OCI-LY1 (cell line): ENCODE measurements at regions not wholly inside any gene's neighbourhood (a gene's known extent, or its start where the extent isn't known, plus 50 kb on each side); places are given as distances from the start of the nearest gene placed in this dataset.

ENCODE experiments used
- H2AFZ ChIP-seq: fragments of 200-600 bp; sonication (generic), shearing (Covaris generic); 2 replicates; pipeline ENCODE4 v1.6.0; 2014; ENCODE audit warnings: antibody characterized with exemption, mild to moderate bottlenecking, low read length
- H3F3A ChIP-seq: fragments of 200-600 bp; sonication (generic), shearing (Covaris generic); 2 replicates; pipeline ENCODE4 v1.6.0; 2014; ENCODE audit warnings: mild to moderate bottlenecking, antibody characterized with exemption, low read length, moderate library complexity; ENCODE audit not compliant: insufficient read depth
- H3K27ac ChIP-seq: fragments of 200-600 bp; sonication (generic); 2 replicates; pipeline ENCODE4 v1.5.1; 2014; ENCODE audit warnings: low read length, mixed run types, mild to moderate bottlenecking, low read depth; ENCODE audit not compliant: poor library complexity, severe bottlenecking
- H3K27me3 ChIP-seq: fragments of 200-600 bp; sonication (generic); 2 replicates; pipeline ENCODE4 v1.6.0; 2014; ENCODE audit warnings: antibody characterized with exemption, mild to moderate bottlenecking, low read length, moderate library complexity; ENCODE audit not compliant: insufficient read depth
- H3K36me3 ChIP-seq: fragments of 200-600 bp; sonication (generic); 2 replicates; pipeline ENCODE4 v1.6.1; 2014; ENCODE audit warnings: mild to moderate bottlenecking, antibody characterized with exemption, low read length, moderate library complexity, mixed read lengths; ENCODE audit not compliant: insufficient read depth
- H3K4me1 ChIP-seq: fragments of 200-600 bp; sonication (generic); 2 replicates; pipeline ENCODE4 v1.5.1; 2014; ENCODE audit warnings: mild to moderate bottlenecking, low read length, moderate library complexity; ENCODE audit not compliant: insufficient read depth, severe bottlenecking
- H3K4me2 ChIP-seq: fragments of 200-600 bp; sonication (generic), shearing (Covaris generic); 2 replicates; pipeline ENCODE4 v1.6.1; 2014; ENCODE audit warnings: low read length
- H3K4me3 ChIP-seq: fragments of 200-600 bp; sonication (generic); 2 replicates; pipeline ENCODE4 v1.5.1; 2014; ENCODE audit warnings: low read length, low read depth, mild to moderate bottlenecking, mixed read lengths; ENCODE audit not compliant: poor library complexity, severe bottlenecking
- H3K79me2 ChIP-seq: fragments of 200-600 bp; shearing (Covaris generic); 2 replicates; pipeline ENCODE4 v1.6.1; 2016; ENCODE audit warnings: mixed run types, low read length, mixed read lengths; ENCODE audit not compliant: insufficient read depth
- H3K9ac ChIP-seq: fragments of 200-600 bp; sonication (generic), shearing (Covaris generic); 2 replicates; pipeline ENCODE4 v1.6.1; 2014; ENCODE audit warnings: mild to moderate bottlenecking, low read length, mixed read lengths
- H3K9me2 ChIP-seq: fragments of 200-600 bp; sonication (generic), shearing (Covaris generic); 2 replicates; pipeline ENCODE4 v1.6.1; 2014; ENCODE audit warnings: low read depth, mild to moderate bottlenecking, low read length, mixed read lengths
- H3K9me3 ChIP-seq: fragments of 200-600 bp; shearing (Covaris generic); 2 replicates; pipeline ENCODE4 v1.6.1; 2014; ENCODE audit warnings: low read length, mixed read lengths
- H4K20me1 ChIP-seq: fragments of 200-600 bp; sonication (generic), shearing (Covaris generic); 2 replicates; pipeline ENCODE4 v1.6.0; 2016; ENCODE audit warnings: mild to moderate bottlenecking, low read length; ENCODE audit not compliant: insufficient read depth
- CTCF ChIP-seq: fragments of 200-600 bp; sonication (generic), shearing (Covaris generic); IDR thresholded peaks from 2 replicates; pipeline ENCODE4 v1.5.1; 2017; ENCODE audit warnings: mild to moderate bottlenecking, antibody characterized with exemption, low read length, moderate library complexity, mixed read lengths
- EZH2 ChIP-seq: fragments of 200-600 bp; sonication (generic), shearing (Covaris generic); IDR thresholded peaks from 2 replicates; pipeline ENCODE4 v1.8.0; 2017; ENCODE audit warnings: borderline replicate concordance, mixed run types, mild to moderate bottlenecking, antibody characterized with exemption, low read length, moderate library complexity, mixed read lengths

DNA sequence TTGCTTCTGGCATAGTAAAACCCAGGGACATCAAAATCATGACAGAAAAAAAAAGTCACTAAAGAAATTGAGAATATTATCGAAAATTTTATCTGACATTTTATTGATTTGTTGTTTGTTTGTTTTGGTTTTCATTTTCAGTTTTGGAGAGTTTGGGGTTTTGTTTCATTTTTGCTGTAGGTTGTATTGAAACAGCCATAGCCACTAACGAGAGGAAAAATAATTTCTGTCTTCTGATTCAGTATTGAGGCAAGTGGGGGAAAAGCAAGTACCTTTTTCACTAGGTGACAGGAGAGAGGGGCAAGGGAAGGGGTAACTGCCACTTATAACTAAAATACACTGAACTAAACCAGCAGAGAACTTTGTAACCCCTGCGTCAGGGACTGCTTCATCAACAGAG, 392.8 kb upstream of the NDST3 start:
- TF ChIP-seq EZH2 (no peak), CTCF (no peak)
- no peaks in the 10 kb centered on the region for H4K20me1 ChIP-seq
- H3K4me2 ChIP-seq = no peak overlapping the region
- no peaks in the 10 kb centered on the region for H3K9me2 ChIP-seq
- no peaks in the 10 kb centered on the region for H3K36me3 ChIP-seq
- no peak overlapping the region for H3K9ac ChIP-seq
- no peaks in the 10 kb centered on the region for H3K9me3 ChIP-seq
- H3K27me3 ChIP-seq = no peaks in the 10 kb centered on the region
- no peaks in the 10 kb centered on the region for H3F3A ChIP-seq
- H2AFZ ChIP-seq = no peak overlapping the region
- H3K4me3 ChIP-seq = no peak overlapping the region
- no peaks in the 10 kb centered on the region for H3K4me1 ChIP-seq
- no peaks in the 10 kb centered on the region for H3K79me2 ChIP-seq
- H3K27ac ChIP-seq = no peak overlapping the region

DNA sequence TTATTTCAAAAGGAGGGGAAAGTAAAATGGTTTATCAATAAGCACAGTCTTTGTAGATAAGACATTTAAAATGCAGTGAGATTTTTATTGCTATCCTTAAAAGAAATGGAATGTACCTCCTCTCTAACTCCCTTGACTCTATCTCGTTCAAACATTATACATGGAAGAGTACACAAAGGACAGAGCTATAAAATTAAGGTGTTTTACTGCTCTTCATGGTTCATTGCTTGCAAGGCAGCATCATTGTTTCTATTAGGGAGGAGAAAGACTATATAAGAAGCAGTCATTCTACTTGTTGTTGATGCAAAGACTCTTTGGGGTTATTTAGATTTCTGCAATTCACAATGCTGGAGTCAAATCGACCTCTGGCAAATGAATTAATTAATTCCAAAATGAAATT, 380.2 kb upstream of the NDST3 start:
- Histone ChIP-seq H3K4me3 (no peak overlapping the region), H3K4me2 (no peak overlapping the region), H3K27me3 (no peaks in the 10 kb centered on the region), H3K4me1 (no peaks in the 10 kb centered on the region), H3K79me2 (no peaks in the 10 kb centered on the region), H4K20me1 (no peaks in the 10 kb centered on the region), H3K9ac (no peak overlapping the region), H3F3A (no peaks in the 10 kb centered on the region), H3K9me3 (no peaks in the 10 kb centered on the region), H3K27ac (no peak overlapping the region), H3K36me3 (no peaks in the 10 kb centered on the region), H2AFZ (no peak overlapping the region), H3K9me2 (no peaks in the 10 kb centered on the region)
- TF ChIP-seq EZH2 (no peak), CTCF (no peak)

- Histone ChIP-seq H3K27me3 (no peaks in the 10 kb centered on the region), H3K27ac (no peak overlapping the region), H3K9me3 (no peaks in the 10 kb centered on the region), H3F3A (no peaks in the 10 kb centered on the region), H4K20me1 (no peaks in the 10 kb centered on the region), H3K4me1 (no peaks in the 10 kb centered on the region), H3K9ac (no peak overlapping the region), H2AFZ (no peak overlapping the region), H3K4me3 (no peak overlapping the region), H3K79me2 (no peaks in the 10 kb centered on the region), H3K4me2 (no peak overlapping the region), H3K9me2 (no peaks in the 10 kb centered on the region), H3K36me3 (no peaks in the 10 kb centered on the region)
- TF ChIP-seq CTCF (no peak), EZH2 (no peak)
Observed at GRCh38 chr4:117660668-117661067, 373.6 kb upstream of the NDST3 start.
